ENCODE measurements at regions not wholly inside any gene's neighbourhood (a gene's known extent, or its start where the extent isn't known, plus 50 kb on each side); places are given as distances from the start of the nearest gene placed in this dataset.

DNA sequence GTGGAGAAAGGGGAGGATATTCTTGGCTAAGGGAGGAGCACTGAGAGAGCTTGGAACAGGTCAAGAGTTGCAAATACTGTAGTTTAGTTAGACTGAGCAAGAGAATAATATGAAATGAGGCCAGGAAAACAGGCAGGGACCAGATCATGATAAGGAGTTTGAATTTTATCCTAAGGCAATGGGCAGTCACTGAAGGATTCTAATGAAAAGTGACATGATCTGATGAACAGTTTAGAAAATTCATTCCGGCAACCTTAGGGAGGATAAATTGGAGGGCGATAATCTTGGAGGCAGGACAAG is 276.1 kb downstream of the PLK2 start:
- TF ChIP-seq POLR2A (IDR thresholded peaks at IDR 0.05; ENCODE audit: low read length): no peak
- TF ChIP-seq GATA1 (IDR thresholded peaks at IDR 0.05; ENCODE audit: low read depth, low read length): no peak
